ENCODE measurements at regions not wholly inside any gene's neighbourhood (a gene's known extent, or its start where the extent isn't known, plus 50 kb on each side); places are given as distances from the start of the nearest gene placed in this dataset.

DNA sequence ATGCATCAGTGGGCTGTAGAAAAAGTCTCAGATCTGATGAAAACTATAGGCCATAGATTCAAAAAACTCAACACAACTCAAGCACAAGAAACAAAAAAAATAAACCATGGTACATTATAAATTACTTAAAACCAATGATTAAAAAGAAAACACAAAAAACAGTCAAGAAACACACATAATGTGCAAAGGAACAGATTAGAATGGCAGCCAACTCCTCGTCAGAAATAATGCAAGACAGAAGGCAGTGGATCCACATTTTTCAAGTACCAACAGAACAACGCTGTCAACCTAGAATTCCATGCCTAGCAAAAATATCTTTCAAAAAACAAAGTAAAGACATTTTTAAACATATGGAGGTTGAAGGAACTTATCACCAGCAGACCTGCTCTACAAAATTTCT is 69.7 kb downstream of the PSMB1 start:
- DNase-seq = no peak

DNA sequence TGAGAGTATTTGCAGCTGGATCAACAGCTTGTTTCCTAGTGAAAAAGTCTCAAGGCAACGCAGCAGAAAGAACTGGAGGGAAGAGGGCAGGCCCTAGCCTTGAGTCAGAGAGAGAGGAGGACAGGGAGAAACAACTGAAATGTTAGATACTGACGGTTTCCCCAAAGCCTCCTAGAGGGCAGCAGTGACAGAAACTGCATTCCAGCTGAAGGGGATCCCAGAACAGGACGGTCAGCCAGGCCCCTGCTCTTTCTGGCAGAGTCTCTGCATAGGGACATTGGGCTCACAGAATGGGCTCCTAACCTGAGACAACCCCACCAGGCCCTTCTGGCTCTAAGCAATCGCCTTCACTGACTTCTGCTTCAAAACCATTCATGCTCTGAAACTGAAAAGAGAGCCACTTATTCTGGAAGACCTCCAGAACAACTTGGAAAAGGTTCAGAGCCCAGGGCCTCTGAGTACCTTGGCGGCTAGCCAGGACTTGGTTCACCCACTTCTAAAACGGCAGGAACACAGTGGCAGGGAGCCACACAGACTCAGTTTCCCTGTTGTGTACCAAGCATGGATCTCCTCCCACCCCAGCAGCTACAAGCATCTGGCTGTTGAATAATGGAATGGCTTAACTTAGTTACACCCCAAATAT is 72.9 kb downstream of the PSMB1 start:
- no peak for DNase-seq

DNA sequence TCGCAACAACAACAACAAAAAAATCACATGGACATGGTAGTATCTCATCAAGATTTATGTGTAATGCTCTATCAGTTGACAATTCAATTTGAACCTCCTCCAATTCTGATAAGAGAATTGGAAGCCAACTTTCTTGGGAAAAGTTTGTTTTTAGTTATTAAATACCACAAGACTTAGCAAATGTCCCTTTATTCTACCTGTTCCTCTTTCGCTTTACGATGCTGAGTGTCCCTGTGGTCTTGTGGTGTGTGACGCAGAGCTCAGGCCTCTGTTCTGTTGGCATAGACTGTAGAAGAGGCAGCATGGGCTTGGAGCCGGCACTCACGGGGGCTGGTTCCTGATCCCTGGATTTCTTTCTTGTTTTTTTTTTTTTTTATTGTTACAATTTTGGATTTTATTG is 76.7 kb downstream of the PSMB1 start:
- DNase-seq = no peak

DNA sequence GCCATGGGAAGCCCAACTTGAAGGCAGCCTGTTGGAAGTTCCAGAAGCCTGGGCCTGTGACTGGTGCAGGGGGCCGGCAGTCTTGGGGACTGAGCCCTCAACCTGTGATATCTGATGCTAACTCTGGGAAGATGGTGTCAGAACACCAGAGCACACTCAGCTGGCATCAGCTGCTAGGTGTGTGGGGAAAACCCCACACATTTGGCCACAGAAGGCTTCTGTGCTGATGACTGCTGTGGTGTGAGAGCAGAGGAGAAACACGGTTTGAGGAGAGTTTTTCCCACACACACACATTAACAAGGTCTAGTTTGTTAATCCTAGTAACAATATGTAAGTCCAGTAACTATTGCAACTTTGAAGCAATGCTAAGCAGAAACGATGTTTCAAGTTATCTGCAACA is 78.0 kb downstream of the PSMB1 start:
- DNase-seq = no peak

DNA sequence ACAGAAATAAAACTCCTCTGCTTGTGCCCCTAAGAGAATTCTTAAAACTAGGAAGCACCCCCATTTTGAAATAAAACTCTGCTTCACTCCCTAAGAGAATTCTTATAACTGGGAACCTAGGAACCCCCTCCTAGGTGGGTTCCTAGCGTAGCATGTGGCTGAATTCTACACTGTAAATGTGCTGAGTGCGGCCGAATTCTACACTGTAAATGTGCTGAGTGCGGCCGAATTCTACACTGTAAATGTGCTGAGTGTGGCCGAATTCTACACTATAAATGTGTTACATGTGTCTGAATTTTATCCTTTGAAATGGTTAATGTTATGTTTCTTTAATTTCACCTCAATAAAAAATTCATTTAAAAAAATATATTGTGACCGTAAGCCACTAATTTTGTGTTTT is 79.3 kb downstream of the PSMB1 start:
- no peak for DNase-seq

DNA sequence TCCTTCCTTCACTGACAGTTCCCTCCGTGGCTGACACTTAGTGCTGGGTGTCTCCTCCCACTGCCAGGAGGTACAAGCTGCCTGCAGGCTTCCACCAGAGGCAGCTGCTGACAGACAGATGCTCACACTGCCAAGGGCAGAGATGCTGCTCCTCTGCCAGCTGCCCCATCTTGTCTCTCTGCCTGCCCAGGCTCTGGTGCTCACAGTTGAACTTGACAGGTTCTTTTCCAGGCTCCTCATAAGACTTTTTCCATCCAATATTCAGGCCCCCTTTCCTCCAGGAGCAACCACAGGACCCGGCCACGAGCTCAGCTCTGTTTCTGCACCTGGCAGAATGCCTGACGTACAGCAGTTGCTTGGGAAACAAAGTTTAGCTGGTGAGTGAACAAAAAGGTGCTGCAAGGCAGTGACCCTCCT is 79.8 kb downstream of the PSMB1 start:
- DNase-seq = no peak

DNA sequence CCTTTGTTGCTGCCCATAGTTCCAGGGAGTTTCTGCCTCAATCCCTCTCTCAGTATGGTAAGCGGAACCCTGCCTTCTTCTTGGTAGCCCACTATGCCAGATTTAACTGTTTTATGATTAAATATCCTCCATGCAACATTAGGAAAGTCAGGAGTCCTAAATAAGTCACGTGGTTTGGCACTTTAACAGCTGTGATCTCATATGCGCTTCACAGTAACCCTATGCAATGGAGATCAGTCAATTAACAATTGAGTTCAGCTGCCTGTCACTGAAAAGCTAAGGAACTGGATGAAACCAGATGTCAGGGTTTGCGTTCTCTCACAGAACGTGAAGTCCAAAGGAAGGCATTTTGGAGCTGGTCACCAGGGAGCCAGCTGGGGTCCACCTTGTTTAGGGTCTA is 81.6 kb downstream of the PSMB1 start:
- DNase-seq = no peak

DNA sequence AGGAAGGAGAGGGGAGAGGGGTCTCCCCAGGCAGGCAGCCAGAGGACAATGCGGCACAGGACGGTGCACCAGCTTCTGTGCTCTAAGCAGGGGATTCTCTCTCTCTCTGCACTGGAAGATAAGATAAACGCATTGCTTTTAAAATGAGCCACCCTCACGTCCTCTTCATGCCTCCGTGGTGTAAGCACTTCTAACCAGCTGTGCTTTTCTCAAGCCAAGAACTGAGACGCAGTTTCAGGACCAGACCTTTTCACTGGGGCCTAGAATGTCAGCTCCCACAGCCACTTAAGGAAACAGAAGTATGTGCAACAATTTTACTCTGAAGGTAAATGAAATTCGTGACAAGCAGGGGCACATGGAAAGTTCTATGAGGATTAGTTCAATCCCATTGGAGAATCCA is 82.4 kb downstream of the PSMB1 start:
- no peak for DNase-seq

DNA sequence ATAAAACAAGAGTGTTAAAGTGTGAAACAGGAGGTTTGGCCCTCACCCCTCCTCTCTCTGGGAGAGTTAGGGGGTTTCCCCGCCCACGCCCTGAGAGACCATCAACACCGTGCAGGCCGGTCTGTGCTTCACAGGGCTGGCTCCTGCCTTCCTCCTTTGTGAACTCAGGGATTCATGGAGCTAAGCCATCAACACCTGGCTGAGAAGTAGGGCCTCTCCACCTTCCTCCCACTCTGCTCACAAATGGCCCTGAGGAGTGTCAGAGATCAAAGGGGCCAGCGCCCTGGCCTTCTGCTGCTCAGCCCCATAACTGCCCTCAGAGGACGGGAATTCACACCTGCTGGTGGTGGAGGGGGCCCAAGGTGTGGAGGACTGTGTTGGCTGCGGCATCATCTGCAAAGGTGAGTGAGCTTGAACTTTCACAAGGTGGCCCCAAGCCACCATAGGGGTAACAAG is 88.6 kb downstream of the PSMB1 start:
- DNase-seq = no peak

DNA sequence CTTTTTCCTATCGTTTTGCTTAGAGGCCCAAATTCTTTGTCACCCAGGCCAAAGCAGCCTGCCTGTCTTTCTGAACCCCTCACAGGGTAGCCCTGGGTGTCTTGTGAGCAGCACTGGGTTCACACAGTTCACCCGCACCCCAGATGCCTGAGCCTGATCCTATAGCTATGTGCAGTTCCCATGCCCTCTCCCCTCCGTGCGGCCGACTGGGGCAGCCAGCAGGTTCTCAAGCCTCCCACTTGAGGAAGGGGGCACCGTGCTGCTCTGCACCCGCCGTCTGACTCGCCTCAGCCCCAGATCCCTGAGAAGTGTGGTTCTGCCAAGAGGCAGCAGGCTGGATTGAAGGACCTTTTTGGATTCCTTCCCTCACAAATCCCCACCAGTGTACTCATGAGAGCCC is 89.0 kb downstream of the PSMB1 start:
- DNase-seq = no peak

DNA sequence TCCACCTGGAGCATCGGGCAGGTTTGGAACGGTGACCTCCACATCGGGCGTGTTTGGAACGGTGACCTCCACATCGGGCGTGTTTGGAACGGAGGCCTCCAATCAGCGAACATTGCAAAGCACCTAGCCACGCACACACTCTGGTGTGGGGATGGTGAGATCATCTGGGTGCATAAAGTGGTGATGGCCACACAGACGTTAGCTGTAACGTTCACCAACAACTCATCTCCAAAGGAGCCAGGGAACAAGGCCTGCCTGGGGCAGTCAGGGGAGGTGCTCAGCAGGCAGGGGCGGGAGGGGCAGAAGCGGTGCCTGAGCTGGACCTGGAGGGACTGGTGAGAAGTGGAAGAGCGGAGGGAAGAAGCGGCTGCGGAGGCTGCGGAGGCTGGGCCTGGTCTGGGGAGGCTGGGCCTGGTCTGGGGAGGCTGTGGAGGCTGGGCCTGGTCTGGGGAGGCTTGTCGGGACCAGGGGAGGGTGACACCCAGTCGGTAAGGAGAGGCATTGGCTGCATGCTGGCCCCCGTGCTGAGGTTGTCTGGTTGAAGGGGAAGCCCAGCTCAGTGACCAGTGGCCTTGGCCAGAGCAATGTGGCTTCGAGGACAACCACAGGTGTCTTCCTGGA is 89.9 kb downstream of the PSMB1 start:
- no peak for DNase-seq

DNA sequence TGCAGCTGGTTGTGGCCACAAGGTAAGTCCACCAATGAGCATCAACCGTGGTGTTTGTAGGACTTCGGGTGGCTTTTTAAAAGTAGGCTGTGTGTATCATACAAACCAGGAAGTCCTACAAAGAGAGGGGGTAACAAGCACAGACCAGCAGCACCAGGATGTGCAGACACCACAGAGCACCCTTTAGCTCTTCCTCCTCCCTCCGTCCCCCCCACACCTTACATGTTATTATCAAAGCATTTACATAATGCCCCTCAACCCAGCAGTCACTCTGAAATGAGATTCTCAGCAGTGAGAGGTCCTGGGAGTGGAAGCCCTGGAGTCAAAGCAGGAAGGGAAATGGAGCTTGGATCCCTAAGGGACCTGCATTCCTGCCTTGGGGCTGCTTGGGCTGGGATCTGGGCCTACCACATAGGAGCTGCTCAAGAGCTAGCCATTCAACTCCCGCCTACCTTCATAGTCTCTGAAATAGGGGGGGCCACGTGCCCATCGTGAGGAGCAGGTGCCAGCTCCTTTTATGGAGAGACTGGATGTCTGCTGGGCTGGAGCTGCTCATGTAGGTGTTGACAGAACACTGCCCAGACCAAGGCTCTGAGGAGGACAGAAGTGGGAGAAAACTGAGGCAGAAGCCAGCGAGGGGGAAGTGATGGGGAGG is 90.6 kb downstream of the PSMB1 start:
- no peak for DNase-seq

DNA sequence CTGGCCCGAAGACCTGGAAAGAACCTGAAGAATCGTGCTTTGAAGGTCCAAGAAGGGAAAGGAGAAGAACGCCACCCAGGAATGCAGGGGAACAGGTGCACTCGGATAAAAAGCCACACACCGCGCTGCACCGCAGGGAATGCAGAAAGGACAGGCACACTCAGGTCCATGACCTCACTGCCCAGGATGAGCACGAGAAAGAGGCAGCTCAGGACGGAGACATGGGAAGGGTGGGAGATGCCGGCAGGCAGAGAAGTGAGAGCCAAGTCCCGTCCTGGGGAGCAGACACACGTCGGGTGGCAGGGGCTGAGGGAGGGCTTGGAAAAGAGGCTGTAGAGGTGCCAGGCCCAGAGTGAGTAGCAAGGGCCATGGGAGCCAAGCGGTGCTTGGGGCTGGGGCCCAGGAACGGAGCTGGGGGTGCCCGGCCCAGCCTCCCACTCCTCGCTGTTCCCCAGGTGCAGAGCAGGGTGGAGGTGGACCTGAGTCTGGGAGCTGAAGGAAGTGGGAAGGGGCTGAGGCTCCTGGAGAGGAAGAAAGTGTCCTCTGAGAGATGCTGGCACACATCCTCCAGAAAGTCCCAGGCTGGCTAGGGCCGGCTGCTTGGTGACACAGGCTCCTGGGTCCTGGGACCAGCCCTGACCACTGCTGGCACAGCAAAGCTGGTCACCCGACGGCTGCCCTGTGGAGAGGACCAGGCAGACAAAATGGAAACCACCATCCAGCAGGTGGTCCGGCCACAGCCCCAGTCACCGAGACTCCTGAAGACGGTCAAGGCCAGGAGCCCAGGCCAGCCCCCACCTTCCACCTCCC is 91.3 kb downstream of the PSMB1 start:
- no peak for DNase-seq

DNA sequence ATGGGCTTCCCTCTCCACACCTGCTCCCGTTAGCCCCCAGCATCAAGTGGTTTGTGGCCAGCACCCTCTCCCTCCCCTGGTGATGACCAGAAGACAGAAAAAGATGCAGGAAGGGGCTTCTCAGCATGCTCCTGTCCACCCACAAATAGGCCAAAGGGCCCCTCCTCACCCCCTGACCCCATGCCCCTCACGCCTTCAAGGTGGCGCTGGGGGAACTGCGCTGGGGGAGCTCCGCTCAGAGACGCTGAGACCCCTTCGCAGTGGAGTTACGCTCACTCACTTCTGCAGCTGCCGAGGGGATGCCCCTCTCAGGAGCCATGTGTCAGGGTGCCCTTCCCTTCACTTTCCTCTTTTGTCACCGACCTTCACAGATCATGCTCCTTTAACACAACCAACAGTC is 92.0 kb downstream of the PSMB1 start:
- no peak for DNase-seq

DNA sequence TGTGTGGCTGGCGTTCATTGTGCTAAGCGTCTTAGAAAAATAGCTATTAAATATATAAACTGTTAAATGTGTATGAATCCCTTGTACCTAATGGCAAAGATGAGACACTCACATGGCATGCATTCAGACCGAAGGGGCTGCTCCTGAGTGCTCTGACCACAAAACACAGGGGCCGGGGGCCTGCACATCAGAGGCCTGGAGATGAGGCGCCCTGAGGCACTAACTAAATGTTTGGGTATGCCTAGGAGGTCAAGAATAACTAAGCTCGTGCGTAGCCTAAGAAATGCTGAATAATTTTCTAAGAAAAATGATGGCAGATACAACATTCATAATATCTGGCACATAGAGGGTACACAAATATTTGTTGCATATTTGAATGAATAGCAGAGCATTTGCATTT is 92.5 kb downstream of the PSMB1 start:
- DNase-seq = no peak

DNA sequence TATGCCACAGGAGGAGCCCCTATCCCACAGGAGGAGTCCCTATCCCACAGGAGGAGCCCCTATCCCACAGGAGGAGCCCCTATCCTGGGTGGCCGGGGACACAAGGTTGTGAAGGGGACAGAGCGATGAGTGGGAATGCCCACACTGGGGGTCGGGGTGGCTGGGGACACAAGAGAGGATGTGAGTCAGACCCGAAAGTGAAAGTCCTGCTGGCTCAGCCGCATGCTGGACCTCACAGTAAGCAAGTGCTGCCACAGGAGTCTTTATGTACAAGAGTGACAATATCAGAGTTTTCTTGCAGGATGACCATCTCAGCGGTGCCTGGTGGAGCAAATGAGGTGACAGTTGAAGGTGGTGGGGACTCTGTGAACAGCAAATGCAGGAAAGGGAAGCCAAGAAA is 93.7 kb downstream of the PSMB1 start:
- peak; percentile 42 for DNase-seq

DNA sequence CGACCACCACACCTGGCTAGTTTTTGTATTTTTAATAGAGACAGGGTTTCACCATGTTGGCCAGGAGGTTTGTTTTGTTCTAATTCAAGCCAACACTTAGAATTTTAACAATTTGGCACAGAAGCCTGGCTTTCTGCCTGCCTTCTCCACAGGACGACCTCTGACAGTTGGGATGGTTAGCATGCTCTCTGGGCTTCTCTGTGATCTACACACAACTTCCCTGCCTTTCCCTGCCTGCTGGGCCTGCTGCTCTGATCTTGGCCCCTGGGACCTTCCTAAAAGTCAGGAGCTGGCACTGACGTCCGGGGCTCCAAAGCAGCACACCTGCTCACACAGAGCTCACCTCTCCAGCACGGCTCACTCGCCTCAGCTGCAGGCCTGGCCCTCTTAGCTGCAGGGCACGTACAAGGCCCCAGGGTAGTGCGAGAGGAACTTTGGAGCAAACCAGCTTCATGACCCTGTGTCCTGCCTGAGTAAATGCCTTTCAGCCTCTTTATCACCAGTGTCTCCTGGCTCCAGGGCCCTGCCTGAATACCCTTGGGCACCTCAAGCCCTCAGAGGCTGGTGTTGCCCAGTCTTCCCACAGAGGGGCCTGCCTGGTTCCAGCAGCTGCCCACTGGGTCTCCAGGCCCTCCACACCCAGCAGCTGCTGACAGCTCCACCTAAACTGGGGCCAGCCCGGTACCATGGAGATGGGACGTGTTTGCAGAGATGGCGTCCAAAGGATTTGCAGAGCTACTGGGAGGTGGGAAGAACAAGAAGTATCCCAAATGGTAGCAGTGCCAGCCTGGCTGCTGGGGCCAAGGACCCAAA is 96.0 kb downstream of the PSMB1 start:
- DNase-seq = no peak

Data from stimulated activated CD4-positive, alpha-beta T cell treated with anti-CD3 and anti-CD28 coated beads, Interleukin-15, amount 100 ng/mL, for 24 hours (primary cell).